BE2C (cell line): ENCODE measurements at regions not wholly inside any gene's neighbourhood (a gene's known extent, or its start where the extent isn't known, plus 50 kb on each side); places are given as distances from the start of the nearest gene placed in this dataset.

ENCODE experiments used
- DNase-seq: peaks from one replicate; pipeline ENCODE4 v3.0.0-alpha.2; 2020
- H3K27me3 ChIP-seq: fragments of 250-450 bp; sonication (Bioruptor Pico); 2 replicates; pipeline ENCODE4 v1.5.1; 2020; ENCODE audit warnings: mild to moderate bottlenecking
- H3K36me3 ChIP-seq: fragments of 250-450 bp; sonication (Bioruptor Pico); 2 replicates; pipeline ENCODE4 v1.5.1; 2020; ENCODE audit warnings: mild to moderate bottlenecking
- H3K4me1 ChIP-seq: fragments of 250-450 bp; sonication (Bioruptor Pico); 2 replicates; pipeline ENCODE4 v1.5.1; 2020
- H3K4me3 ChIP-seq: 2 replicates; pipeline ENCODE4 v1.5.1; 2011; ENCODE audit warnings: low read depth, low read length
- H3K9me3 ChIP-seq: fragments of 250-450 bp; sonication (Bioruptor Pico); 2 replicates; pipeline ENCODE4 v1.5.1; 2020
- CTCF ChIP-seq: IDR thresholded peaks from 2 replicates; pipeline ENCODE4 v1.5.1; 2012; ENCODE audit warnings: mild to moderate bottlenecking, low read depth, low read length

- H3K4me3 ChIP-seq = no peak overlapping the region
- DNase-seq = no peak
- no peaks in the 10 kb centered on the region for H3K9me3 ChIP-seq
- no peak for TF ChIP-seq CTCF
- H3K36me3 ChIP-seq = no peaks in the 10 kb centered on the region
- no peaks in the 10 kb centered on the region for H3K27me3 ChIP-seq
- no peaks in the 10 kb centered on the region; the same call in 1 of the 2 replicates for H3K4me1 ChIP-seq
Observed at GRCh38 chr2:145119225-145119624, 599.3 kb upstream of the ZEB2 start.

- DNase-seq = no peak
- Histone ChIP-seq H3K27me3 (no peaks in the 10 kb centered on the region), H3K9me3 (no peaks in the 10 kb centered on the region), H3K4me1 (no peaks in the 10 kb centered on the region), H3K4me3 (no peak overlapping the region), H3K36me3 (no peaks in the 10 kb centered on the region)
- no peak for TF ChIP-seq CTCF
Observed at GRCh38 chr2:145116834-145117725, 597.2 kb upstream of the ZEB2 start.

- Histone ChIP-seq H3K27me3 (no peaks in the 10 kb centered on the region), H3K9me3 (no peaks in the 10 kb centered on the region), H3K4me1 (no peaks in the 10 kb centered on the region), H3K4me3 (no peak overlapping the region), H3K36me3 (no peaks in the 10 kb centered on the region)
- no peak for TF ChIP-seq CTCF
- DNase-seq = no peak
Observed at GRCh38 chr2:145116056-145116455, 596.1 kb upstream of the ZEB2 start.

GRCh38 chr2:145114726-145115125, 594.8 kb upstream of the ZEB2 start:
- Histone ChIP-seq H3K4me3 (no peak overlapping the region), H3K36me3 (no peaks in the 10 kb centered on the region), H3K4me1 (no peaks in the 10 kb centered on the region), H3K9me3 (no peaks in the 10 kb centered on the region), H3K27me3 (no peaks in the 10 kb centered on the region)
- DNase-seq = no peak
- no peak for TF ChIP-seq CTCF

- Histone ChIP-seq H3K36me3 (no peaks in the 10 kb centered on the region), H3K9me3 (no peaks in the 10 kb centered on the region), H3K4me3 (no peak overlapping the region), H3K4me1 (no peaks in the 10 kb centered on the region), H3K27me3 (no peaks in the 10 kb centered on the region)
- DNase-seq = no peak
- TF ChIP-seq CTCF = no peak
Observed at GRCh38 chr2:145112467-145112866, 592.5 kb upstream of the ZEB2 start.

GRCh38 chr2:145110668-145111356, 590.9 kb upstream of the ZEB2 start:
- no peaks in the 10 kb centered on the region for H3K36me3 ChIP-seq
- TF ChIP-seq CTCF = no peak
- no peak for DNase-seq
- no peak overlapping the region for H3K4me3 ChIP-seq
- H3K27me3 ChIP-seq = no peaks in the 10 kb centered on the region
- no peaks in the 10 kb centered on the region for H3K4me1 ChIP-seq
- H3K9me3 ChIP-seq = no peaks in the 10 kb centered on the region
